ENCODE measurements at regions not wholly inside any gene's neighbourhood (a gene's known extent, or its start where the extent isn't known, plus 50 kb on each side); places are given as distances from the start of the nearest gene placed in this dataset.

DNA sequence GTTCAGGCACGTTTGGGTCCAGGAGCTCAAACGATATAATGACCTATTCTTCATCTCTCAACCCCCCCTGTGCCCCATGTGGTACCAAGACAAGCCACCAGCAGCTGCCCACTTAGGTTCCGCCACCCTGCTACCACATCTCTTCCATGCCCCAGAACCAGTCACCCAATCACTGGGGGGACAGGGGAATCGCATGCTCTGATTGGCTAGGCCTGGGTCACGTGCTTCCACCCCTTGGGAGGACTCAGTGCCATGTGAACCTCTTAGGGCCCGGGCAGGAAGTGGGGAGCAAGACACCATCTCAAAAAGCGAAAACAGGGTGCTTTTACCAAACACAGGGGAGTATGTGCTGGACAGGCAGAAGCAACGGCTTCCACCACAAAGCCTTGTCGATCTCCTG, 91.3 kb downstream of the KATNIP start:
- TF ChIP-seq, protein P1, sequence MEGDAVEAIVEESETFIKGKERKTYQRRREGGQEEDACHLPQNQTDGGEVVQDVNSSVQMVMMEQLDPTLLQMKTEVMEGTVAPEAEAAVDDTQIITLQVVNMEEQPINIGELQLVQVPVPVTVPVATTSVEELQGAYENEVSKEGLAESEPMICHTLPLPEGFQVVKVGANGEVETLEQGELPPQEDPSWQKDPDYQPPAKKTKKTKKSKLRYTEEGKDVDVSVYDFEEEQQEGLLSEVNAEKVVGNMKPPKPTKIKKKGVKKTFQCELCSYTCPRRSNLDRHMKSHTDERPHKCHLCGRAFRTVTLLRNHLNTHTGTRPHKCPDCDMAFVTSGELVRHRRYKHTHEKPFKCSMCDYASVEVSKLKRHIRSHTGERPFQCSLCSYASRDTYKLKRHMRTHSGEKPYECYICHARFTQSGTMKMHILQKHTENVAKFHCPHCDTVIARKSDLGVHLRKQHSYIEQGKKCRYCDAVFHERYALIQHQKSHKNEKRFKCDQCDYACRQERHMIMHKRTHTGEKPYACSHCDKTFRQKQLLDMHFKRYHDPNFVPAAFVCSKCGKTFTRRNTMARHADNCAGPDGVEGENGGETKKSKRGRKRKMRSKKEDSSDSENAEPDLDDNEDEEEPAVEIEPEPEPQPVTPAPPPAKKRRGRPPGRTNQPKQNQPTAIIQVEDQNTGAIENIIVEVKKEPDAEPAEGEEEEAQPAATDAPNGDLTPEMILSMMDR (IDR thresholded peaks at IDR 0.05), result no peak
- TF ChIP-seq POLR2A (IDR thresholded peaks at IDR 0.05), result no peak

Data from heart left ventricle (tissue), 13 donors.